GM10248 (cell line): ENCODE measurements at regions not wholly inside any gene's neighbourhood (a gene's known extent, or its start where the extent isn't known, plus 50 kb on each side); places are given as distances from the start of the nearest gene placed in this dataset.

Experiments
- CTCF ChIA-PET: fragments of 300-600 bp; sonication (Branson Sonifier 250); formaldehyde crosslinking; extraction: SDS; loops from one replicate; lab custom pipeline; 2021; ENCODE audit warnings: antibody characterized with exemption; lab: Yijun Ruan, JAX
- POLR2A ChIA-PET: fragments of 350-650 bp; sonication (Branson Sonifier 250); formaldehyde crosslinking; extraction: SDS; loops from one replicate; lab custom pipeline; 2020; ENCODE audit warnings: antibody characterized with exemption; lab: Yijun Ruan, JAX
- DNase-seq: peaks from one replicate; pipeline ENCODE4 v3.0.0; 2012; ENCODE audit errors: extremely low spot score
- CTCF ChIP-seq: IDR thresholded peaks from 2 replicates; pipeline ENCODE4 v1.5.1; 2012; ENCODE audit warnings: mild to moderate bottlenecking, low read depth; ENCODE audit errors: extremely low read depth, missing control alignments, control extremely low read depth

GRCh38 chr2:237205043-237205541, 119.4 kb downstream of the COPS8 start:
- CTCF ChIA-PET, result no interaction called here
- POLR2A ChIA-PET, result no interaction called here
- no peak for TF ChIP-seq CTCF
- no peak for DNase-seq

- ChIA-PET POLR2A (no interaction called here), CTCF (no interaction called here)
- no peak for DNase-seq
- no peak for TF ChIP-seq CTCF
Observed at GRCh38 chr2:237205561-237205971, 119.9 kb downstream of the COPS8 start.

GRCh38 chr2:237207646-237208045, 122.0 kb downstream of the COPS8 start:
- POLR2A ChIA-PET, result no interaction called here
- TF ChIP-seq CTCF, result no peak
- CTCF ChIA-PET, result no interaction called here
- no peak for DNase-seq

GRCh38 chr2:237208373-237209260, 122.9 kb downstream of the COPS8 start:
- ChIA-PET CTCF (no interaction called here), POLR2A (no interaction called here)
- no peak for TF ChIP-seq CTCF
- no peak for DNase-seq

- ChIA-PET POLR2A (no interaction called here), CTCF (no interaction called here)
- TF ChIP-seq CTCF, result no peak
- DNase-seq, result no peak
Observed at GRCh38 chr2:237209885-237210284, 124.2 kb downstream of the COPS8 start.

GRCh38 chr2:237210297-237210696, 124.6 kb downstream of the COPS8 start:
- CTCF ChIA-PET, result interaction anchor here (0.8 kb wide), 1 partner anchor 12 kb away, joined by 3 read pairs; no protein-coding TSS in a partner anchor
- no peak for DNase-seq
- POLR2A ChIA-PET, result no interaction called here

More at GRCh38 chr2:237210297-237210696, 124.6 kb downstream of the COPS8 start:
- no peak for TF ChIP-seq CTCF
